Caco-2 (cell line): ENCODE measurements at regions not wholly inside any gene's neighbourhood (a gene's known extent, or its start where the extent isn't known, plus 50 kb on each side); places are given as distances from the start of the nearest gene placed in this dataset.

Experiments
- BruUV-seq: library from RNA; stranded (reverse); fragments of 400-500 nt; replicated peaks from 2 replicates; lab custom pipeline; 2021; lab: Mats Ljungman, UMichigan
- CTCF ChIA-PET: fragments of 300-600 bp; sonication (Branson Sonifier 250); formaldehyde crosslinking; loops from one replicate; lab custom pipeline; 2022; ENCODE audit warnings: antibody characterized with exemption; lab: Charles Lee
- POLR2A ChIA-PET: fragments of 300-600 bp; sonication (Branson Sonifier 250); formaldehyde crosslinking; loops from one replicate; lab custom pipeline; 2022; ENCODE audit warnings: antibody characterized with exemption; lab: Charles Lee
- DNase-seq, 2 experiments: peaks; one replicate each; pipeline versions ENCODE4 v3.0.0 to v3.0.0-alpha.2; 2020 to 2022
- H3K27me3 ChIP-seq: replicated peaks from 2 replicates; pipeline ENCODE4 v1.6.0; 2011; ENCODE audit warnings: low read length; ENCODE audit not compliant: control insufficient read depth, insufficient read depth
- H3K36me3 ChIP-seq: 2 replicates; pipeline ENCODE4 v1.5.1; 2011; ENCODE audit warnings: low read length; ENCODE audit not compliant: control insufficient read depth, insufficient read depth
- H3K4me1 ChIP-seq: fragments of 250-450 bp; sonication (Bioruptor Pico); 2 replicates; pipeline ENCODE4 v1.5.1; 2020; ENCODE audit warnings: mild to moderate bottlenecking
- H3K4me3 ChIP-seq: 2 replicates; pipeline ENCODE4 v1.5.1; 2011; ENCODE audit warnings: low read depth, mild to moderate bottlenecking, control low read depth, low read length
- H3K9me3 ChIP-seq: fragments of 250-450 bp; sonication (Bioruptor Pico); 2 replicates; pipeline ENCODE4 v1.5.1; 2020; ENCODE audit warnings: mild to moderate bottlenecking, moderate library complexity
- H3K27ac Mint-ChIP-seq: one replicate; pipeline ENCODE4 v1.8.0; 2022; ENCODE audit warnings: mixed read lengths; ENCODE audit not compliant: unreplicated experiment
- H3K27me3 Mint-ChIP-seq: one replicate; pipeline ENCODE4 v1.8.0; 2022; ENCODE audit warnings: mixed read lengths; ENCODE audit not compliant: insufficient read depth, unreplicated experiment
- H3K36me3 Mint-ChIP-seq: one replicate; pipeline ENCODE4 v1.8.0; 2022; ENCODE audit warnings: mild to moderate bottlenecking, mixed read lengths; ENCODE audit not compliant: insufficient read depth, unreplicated experiment
- H3K4me1 Mint-ChIP-seq: one replicate; pipeline ENCODE4 v1.8.0; 2022; ENCODE audit warnings: low read depth, mixed read lengths; ENCODE audit not compliant: unreplicated experiment
- H3K4me3 Mint-ChIP-seq: one replicate; pipeline ENCODE4 v1.8.0; 2022; ENCODE audit warnings: mild to moderate bottlenecking, moderate library complexity, mixed read lengths; ENCODE audit not compliant: unreplicated experiment
- H3K9me3 Mint-ChIP-seq: one replicate; pipeline ENCODE4 v1.8.0; 2022; ENCODE audit warnings: mixed read lengths; ENCODE audit not compliant: unreplicated experiment
- CTCF ChIP-seq, 2 experiments: fragments of 200-600 bp in 1 of 2; IDR thresholded peaks; 1 replicate in 1 of 2; 2 replicates in 1 of 2; pipeline versions ENCODE4 v1.5.1 to v1.8.0; 2011 to 2022; ENCODE audit warnings: antibody characterized with exemption in 1 of 2, control low read depth in 1 of 2, inconsistent platforms in 1 of 2, low read depth in 1 of 2, low read length in 1 of 2, mild to moderate bottlenecking in 1 of 2, moderate library complexity in 1 of 2; ENCODE audit not compliant: insufficient read depth in 1 of 2, severe bottlenecking in 1 of 2, unreplicated experiment in 1 of 2
- intact Hi-C: fragments of 100-400 bp; cut with micrococcal nuclease; formaldehyde crosslinking; loops from one replicate; pipeline ENCODE4 v1.10.0; 2022; ENCODE audit not compliant: unreplicated experiment

- no peaks in the 10 kb centered on the region for H3K4me1 ChIP-seq
- no peaks in the 10 kb centered on the region for H3K9me3 Mint-ChIP-seq
- H3K4me3 Mint-ChIP-seq = no peak overlapping the region
- H3K4me3 ChIP-seq = no peak overlapping the region
- no peaks in the 10 kb centered on the region for H3K9me3 ChIP-seq
- DNase-seq = no peak
- intact Hi-C loops = no loop called here
- no peak for TF ChIP-seq CTCF (IDR thresholded peaks at IDR 0.05; ENCODE audit: insufficient read depth in 1 of 2, low read depth in 1 of 2, low read length in 1 of 2, severe bottlenecking in 1 of 2, unreplicated experiment in 1 of 2)
- no TSS peak for BruUV-seq
- H3K36me3 ChIP-seq = no peaks in the 10 kb centered on the region
- CTCF ChIA-PET = no interaction called here
- H3K36me3 Mint-ChIP-seq = no peaks in the 10 kb centered on the region
- H3K4me1 Mint-ChIP-seq = no peaks in the 10 kb centered on the region
- H3K27me3 Mint-ChIP-seq = no peaks in the 10 kb centered on the region
- no peak overlapping the region for H3K27ac Mint-ChIP-seq
- POLR2A ChIA-PET = no interaction called here
- H3K27me3 ChIP-seq = no peaks in the 10 kb centered on the region; the same call in 1 of the 2 replicates
These were observed 281.9 kb downstream of the ICE1 start for GRCh38 chr5:5704352-5704751.

- Mint-ChIP-seq H3K9me3 (no peaks in the 10 kb centered on the region), H3K4me1 (no peaks in the 10 kb centered on the region), H3K4me3 (no peak overlapping the region), H3K27ac (no peak overlapping the region), H3K36me3 (no peaks in the 10 kb centered on the region), H3K27me3 (no peaks in the 10 kb centered on the region)
- POLR2A ChIA-PET = no interaction called here
- Histone ChIP-seq H3K27me3 (no peaks in the 10 kb centered on the region; the same call in 1 of the 2 replicates), H3K36me3 (no peaks in the 10 kb centered on the region), H3K4me3 (no peak overlapping the region), H3K9me3 (no peaks in the 10 kb centered on the region), H3K4me1 (no peaks in the 10 kb centered on the region)
- CTCF ChIA-PET = no interaction called here
- BruUV-seq = no TSS peak
- no peak for TF ChIP-seq CTCF (IDR thresholded peaks at IDR 0.05; ENCODE audit: insufficient read depth in 1 of 2, low read depth in 1 of 2, low read length in 1 of 2, severe bottlenecking in 1 of 2, unreplicated experiment in 1 of 2)
- DNase-seq = no peak
- intact Hi-C loops = no loop called here
These were observed 280.5 kb downstream of the ICE1 start for GRCh38 chr5:5702934-5703333.

GRCh38 chr5:5700549-5700948 lies 278.1 kb downstream of the ICE1 start:
- Histone ChIP-seq H3K4me3 (no peak overlapping the region), H3K4me1 (no peaks in the 10 kb centered on the region), H3K27me3 (no peaks in the 10 kb centered on the region; the same call in 1 of the 2 replicates), H3K36me3 (no peaks in the 10 kb centered on the region), H3K9me3 (no peaks in the 10 kb centered on the region)
- POLR2A ChIA-PET = no interaction called here
- Mint-ChIP-seq H3K4me1 (no peaks in the 10 kb centered on the region), H3K27ac (no peak overlapping the region), H3K27me3 (no peaks in the 10 kb centered on the region), H3K9me3 (no peaks in the 10 kb centered on the region), H3K4me3 (no peak overlapping the region), H3K36me3 (no peaks in the 10 kb centered on the region)
- intact Hi-C loops = no loop called here
- no peak for DNase-seq
- no TSS peak for BruUV-seq
- CTCF ChIA-PET = no interaction called here
- no peak for TF ChIP-seq CTCF (IDR thresholded peaks at IDR 0.05; ENCODE audit: insufficient read depth in 1 of 2, low read depth in 1 of 2, low read length in 1 of 2, severe bottlenecking in 1 of 2, unreplicated experiment in 1 of 2)
